Mucosa of descending colon (tissue), 3 donors: ENCODE measurements at regions not wholly inside any gene's neighbourhood (a gene's known extent, or its start where the extent isn't known, plus 50 kb on each side); places are given as distances from the start of the nearest gene placed in this dataset.

ENCODE experiments used
- ATAC-seq: fragments of 200-7000 bp; cut with Tn5 transposase; one replicate; pipeline ENCODE4 v1.9.1; 2020; ENCODE audit warnings: mild to moderate bottlenecking, moderate library complexity
- DNase-seq, 3 donors: peaks; one replicate each; pipeline ENCODE4 v3.0.0-alpha.2; 2020
- H3K36me3 ChIP-seq: fragments of 200-600 bp; one replicate; pipeline ENCODE4 v1.8.0; 2021; ENCODE audit warnings: low read depth, mild to moderate bottlenecking
- H3K4me1 ChIP-seq: fragments of 200-600 bp; one replicate; pipeline ENCODE4 v1.8.0; 2021; ENCODE audit warnings: low read depth, mild to moderate bottlenecking
- H3K4me3 ChIP-seq: fragments of 200-600 bp; one replicate; pipeline ENCODE4 v1.8.0; 2021; ENCODE audit warnings: mild to moderate bottlenecking
- H3K9me3 ChIP-seq: fragments of 200-600 bp; one replicate; pipeline ENCODE4 v1.8.0; 2021; ENCODE audit warnings: mild to moderate bottlenecking
- CTCF ChIP-seq: fragments of 200-600 bp; IDR thresholded peaks from one replicate; pipeline ENCODE4 v1.8.0; 2022; ENCODE audit warnings: antibody characterized with exemption, mild to moderate bottlenecking
- intact Hi-C, 2 donors: fragments of 100-400 bp; cut with DNase I in 1 of 2; cut with micrococcal nuclease in 1 of 2; formaldehyde crosslinking; loops; one replicate each; pipeline versions ENCODE4 v1.11.0 to v1.11.1; 2022; cut with DNase I, micrococcal nuclease
- donor health status: DM: no; HTN: no; CAD: no; lungs with moderate emphysema.
- donor health status: DM: no; HTN: no; CAD: no.
- donor health status: DM: no; HTN: yes; CAD: no.

GRCh38 chr1:221230605-221231004, 351.4 kb downstream of the HLX start:
- ATAC-seq: no peak
- Histone ChIP-seq H3K36me3 (no peaks in the 10 kb centered on the region), H3K4me3 (no peak overlapping the region), H3K9me3 (no peaks in the 10 kb centered on the region), H3K4me1 (no peaks in the 10 kb centered on the region)
- no peak for DNase-seq
- intact Hi-C loops: no loop called here
- TF ChIP-seq CTCF: no peak

- DNase-seq: no peak
- no peak overlapping the region for H3K4me3 ChIP-seq
Observed at GRCh38 chr1:221234791-221235190, 355.5 kb downstream of the HLX start.

GRCh38 chr1:221237587-221237986, 358.3 kb downstream of the HLX start:
- Histone ChIP-seq H3K36me3 (no peaks in the 10 kb centered on the region), H3K4me1 (no peaks in the 10 kb centered on the region), H3K4me3 (no peak overlapping the region), H3K9me3 (no peaks in the 10 kb centered on the region)
- TF ChIP-seq CTCF: no peak
- intact Hi-C loops: no loop called here
- DNase-seq: no peak
- no peak for ATAC-seq

More at GRCh38 chr1:221234791-221235190, 355.5 kb downstream of the HLX start:
- intact Hi-C loops: no loop called here
- ATAC-seq: no peak
- no peaks in the 10 kb centered on the region for H3K36me3 ChIP-seq
- H3K4me1 ChIP-seq: no peaks in the 10 kb centered on the region
- H3K9me3 ChIP-seq: no peaks in the 10 kb centered on the region
- TF ChIP-seq CTCF: no peak

GRCh38 chr1:221239181-221239580, 359.9 kb downstream of the HLX start:
- ATAC-seq (no peak), DNase-seq (no peak)
- H3K4me3 ChIP-seq: no peak overlapping the region
- H3K36me3 ChIP-seq: no peaks in the 10 kb centered on the region
- no peak for TF ChIP-seq CTCF
- H3K4me1 ChIP-seq: no peaks in the 10 kb centered on the region
- intact Hi-C loops: no loop called here
- no peaks in the 10 kb centered on the region for H3K9me3 ChIP-seq

GRCh38 chr1:221239792-221240191, 360.5 kb downstream of the HLX start:
- Histone ChIP-seq H3K4me3 (no peak overlapping the region), H3K36me3 (no peaks in the 10 kb centered on the region), H3K4me1 (no peaks in the 10 kb centered on the region), H3K9me3 (no peaks in the 10 kb centered on the region)
- no peak for TF ChIP-seq CTCF
- intact Hi-C loops: no loop called here
- no peak for ATAC-seq
- no peak for DNase-seq

- intact Hi-C loops: no loop called here
- TF ChIP-seq CTCF: no peak
- Histone ChIP-seq H3K4me3 (no peak overlapping the region), H3K36me3 (no peaks in the 10 kb centered on the region), H3K4me1 (no peaks in the 10 kb centered on the region), H3K9me3 (no peaks in the 10 kb centered on the region)
- no peak for ATAC-seq
- no peak for DNase-seq
Observed at GRCh38 chr1:221240690-221241089, 361.4 kb downstream of the HLX start.
